ENCODE measurements at regions not wholly inside any gene's neighbourhood (a gene's known extent, or its start where the extent isn't known, plus 50 kb on each side); places are given as distances from the start of the nearest gene placed in this dataset.

- ATAC-seq (ENCODE audit: low read depth): no peak
- Mint-ChIP-seq H3K4me3 (no peak overlapping the region), H3K36me3 (ENCODE audit: low read depth) (no peaks in the 10 kb centered on the region), H3K9me3 (no peaks in the 10 kb centered on the region), H3K27me3 (peaks cover 2% of the 10 kb centered on the region), H3K4me1 (no peaks in the 10 kb centered on the region), H3K27ac (no peak overlapping the region)
- no peak for DNase-seq
- intact Hi-C loops (cut with micrococcal nuclease): no loop called here
- CTCF ChIA-PET: no interaction called here
- POLR2A ChIA-PET: interaction anchor here (0.5 kb wide), 1 partner anchor 44 kb away, joined by 7 read pairs; no protein-coding TSS in a partner anchor
- TF ChIP-seq CTCF (IDR thresholded peaks at IDR 0.05): no peak
Observed at GRCh38 chrX:39462835-39463234, 634.9 kb downstream of the BCOR start.

GRCh38 chrX:39464253-39464652 lies 633.5 kb downstream of the BCOR start:
- Mint-ChIP-seq H3K4me3 (no peak overlapping the region), H3K27ac (no peak overlapping the region), H3K27me3 (peaks cover 2% of the 10 kb centered on the region), H3K9me3 (no peaks in the 10 kb centered on the region), H3K4me1 (no peaks in the 10 kb centered on the region), H3K36me3 (ENCODE audit: low read depth) (no peaks in the 10 kb centered on the region)
- CTCF ChIA-PET: no interaction called here
- intact Hi-C loops (cut with micrococcal nuclease): no loop called here
- TF ChIP-seq CTCF (IDR thresholded peaks at IDR 0.05): no peak
- POLR2A ChIA-PET: no interaction called here
- no peak for DNase-seq
- ATAC-seq (ENCODE audit: low read depth): no peak

- H3K9me3 Mint-ChIP-seq: no peaks in the 10 kb centered on the region
- ChIA-PET POLR2A (no interaction called here), CTCF (no interaction called here)
- H3K27me3 Mint-ChIP-seq: no peaks in the 10 kb centered on the region
- intact Hi-C loops (cut with micrococcal nuclease): no loop called here
- ATAC-seq (ENCODE audit: low read depth) (no peak), DNase-seq (no peak)
- H3K4me3 Mint-ChIP-seq: no peak overlapping the region
- no peaks in the 10 kb centered on the region for H3K36me3 Mint-ChIP-seq (ENCODE audit: low read depth)
- no peak for TF ChIP-seq CTCF (IDR thresholded peaks at IDR 0.05)
- H3K4me1 Mint-ChIP-seq: no peaks in the 10 kb centered on the region
- H3K27ac Mint-ChIP-seq: no peak overlapping the region
Observed at GRCh38 chrX:39465467-39465866, 632.3 kb downstream of the BCOR start.

- Mint-ChIP-seq H3K4me1 (no peaks in the 10 kb centered on the region), H3K9me3 (no peaks in the 10 kb centered on the region), H3K36me3 (ENCODE audit: low read depth) (no peaks in the 10 kb centered on the region), H3K27ac (no peak overlapping the region), H3K4me3 (no peak overlapping the region), H3K27me3 (no peaks in the 10 kb centered on the region)
- ChIA-PET POLR2A (no interaction called here), CTCF (no interaction called here)
- DNase-seq (no peak), ATAC-seq (ENCODE audit: low read depth) (no peak)
- no peak for TF ChIP-seq CTCF (IDR thresholded peaks at IDR 0.05)
- intact Hi-C loops (cut with micrococcal nuclease): no loop called here
Observed at GRCh38 chrX:39465906-39466305, 631.9 kb downstream of the BCOR start.

- DNase-seq (no peak), ATAC-seq (ENCODE audit: low read depth) (no peak)
- no peak for TF ChIP-seq CTCF (IDR thresholded peaks at IDR 0.05)
- Mint-ChIP-seq H3K36me3 (ENCODE audit: low read depth) (no peaks in the 10 kb centered on the region), H3K27ac (no peak overlapping the region), H3K27me3 (no peaks in the 10 kb centered on the region), H3K4me1 (no peaks in the 10 kb centered on the region), H3K4me3 (no peak overlapping the region), H3K9me3 (no peaks in the 10 kb centered on the region)
- ChIA-PET CTCF (no interaction called here), POLR2A (no interaction called here)
- intact Hi-C loops (cut with micrococcal nuclease): no loop called here
Observed at GRCh38 chrX:39469126-39469525, 628.6 kb downstream of the BCOR start.
